SU-DHL-6 (cell line): ENCODE measurements at regions not wholly inside any gene's neighbourhood (a gene's known extent, or its start where the extent isn't known, plus 50 kb on each side); places are given as distances from the start of the nearest gene placed in this dataset.

ENCODE experiments used
- H2AFZ ChIP-seq: fragments of 200-600 bp; sonication (generic); 2 replicates; pipeline ENCODE4 v1.6.1; 2014; ENCODE audit warnings: low read depth, mild to moderate bottlenecking, moderate library complexity, mixed read lengths, antibody characterized with exemption, low read length; ENCODE audit not compliant: severe bottlenecking
- H3F3A ChIP-seq: fragments of 200-600 bp; shearing (Covaris generic); 2 replicates; pipeline ENCODE4 v1.6.0; 2016; ENCODE audit warnings: antibody characterized with exemption, mild to moderate bottlenecking; ENCODE audit not compliant: insufficient read depth
- H3K27ac ChIP-seq: fragments of 200-600 bp; sonication (generic); 2 replicates; pipeline ENCODE4 v1.5.1; 2016; ENCODE audit warnings: low read depth, mild to moderate bottlenecking, low read length, moderate library complexity, mixed read lengths
- H3K27me3 ChIP-seq: fragments of 200-600 bp; sonication (generic), shearing (Covaris generic); 2 replicates; pipeline ENCODE4 v1.6.0; 2014; ENCODE audit warnings: mild to moderate bottlenecking, low read length
- H3K36me3 ChIP-seq: fragments of 200-600 bp; sonication (generic); 2 replicates; pipeline ENCODE4 v1.6.1; 2014; ENCODE audit warnings: mild to moderate bottlenecking, low read length, mixed read lengths
- H3K4me2 ChIP-seq: fragments of 300-600, 200-600 bp; shearing (Covaris generic), sonication (generic); 2 replicates; pipeline ENCODE4 v1.6.0; 2014; ENCODE audit warnings: low read length, low read depth, mild to moderate bottlenecking; ENCODE audit not compliant: poor library complexity, severe bottlenecking
- H3K4me3 ChIP-seq: fragments of 200-600 bp; sonication (generic); 2 replicates; pipeline ENCODE4 v1.5.1; 2014; ENCODE audit warnings: antibody characterized with exemption, low read length, mild to moderate bottlenecking, mixed read lengths; ENCODE audit not compliant: insufficient read depth, poor library complexity, severe bottlenecking
- H3K79me2 ChIP-seq: fragments of 200-600 bp; sonication (generic); 2 replicates; pipeline ENCODE4 v1.6.1; 2014; ENCODE audit warnings: mild to moderate bottlenecking, low read length, moderate library complexity; ENCODE audit not compliant: insufficient read depth
- H3K9ac ChIP-seq: fragments of 200-600 bp; sonication (generic); 2 replicates; pipeline ENCODE4 v1.7.0; 2014; ENCODE audit warnings: mild to moderate bottlenecking, low read length
- H3K9me2 ChIP-seq: fragments of 200-600 bp; sonication (generic); replicated peaks from 2 replicates; pipeline ENCODE4 v1.6.1; 2014; ENCODE audit warnings: low read length; ENCODE audit not compliant: insufficient read depth
- H3K9me3 ChIP-seq: fragments of 200-600 bp; sonication (generic); 2 replicates; pipeline ENCODE4 v1.6.1; 2014; ENCODE audit warnings: low read length, mixed read lengths; ENCODE audit not compliant: insufficient read depth
- H4K20me1 ChIP-seq: fragments of 200-600 bp; sonication (generic); 2 replicates; pipeline ENCODE4 v1.6.1; 2014; ENCODE audit warnings: low read depth, mild to moderate bottlenecking, antibody characterized with exemption, low read length, moderate library complexity, mixed read lengths
- CTCF ChIP-seq: fragments of 200-600 bp; sonication (generic); IDR thresholded peaks from one replicate; pipeline ENCODE4 v1.5.1; 2017; ENCODE audit warnings: antibody characterized with exemption, mild to moderate bottlenecking, low read length, moderate library complexity; ENCODE audit not compliant: insufficient read depth, poor library complexity, severe bottlenecking
- EZH2phosphoT487 ChIP-seq: fragments of 200-600 bp; sonication (generic), shearing (Covaris generic); conservative IDR thresholded peaks from 2 replicates; pipeline ENCODE4 v1.6.1; 2018; ENCODE audit warnings: mild to moderate bottlenecking, antibody characterized with exemption, low read length, moderate library complexity, mixed read lengths

DNA sequence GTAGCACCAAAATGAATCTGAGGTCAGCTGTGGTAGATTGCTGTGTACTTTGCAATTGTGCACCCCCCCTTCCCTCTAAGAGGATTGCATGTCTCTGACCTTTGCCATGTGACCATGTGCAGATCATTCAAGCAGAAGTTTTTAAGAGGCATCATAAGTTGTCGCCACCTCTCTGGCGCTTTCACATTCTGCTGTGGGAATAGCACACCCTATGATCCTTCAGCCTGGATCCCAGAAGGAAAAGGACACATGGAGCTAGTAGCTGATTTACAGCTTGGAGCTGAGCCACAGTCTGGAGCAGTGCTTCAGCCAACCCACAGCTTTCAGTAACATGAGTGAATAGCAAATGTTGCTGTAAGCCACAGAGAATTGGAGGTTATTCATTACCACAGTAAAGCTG lies 158.5 kb downstream of the TSEN15 start:
- TF ChIP-seq CTCF (no peak), EZH2phosphoT487 (no peak)
- H3K36me3 ChIP-seq, result no peaks in the 10 kb centered on the region
- no peak overlapping the region for H3K9ac ChIP-seq
- H3K4me2 ChIP-seq, result no peak overlapping the region
- H4K20me1 ChIP-seq, result no peaks in the 10 kb centered on the region
- H2AFZ ChIP-seq, result no peak overlapping the region
- no peak overlapping the region for H3K27ac ChIP-seq
- no peaks in the 10 kb centered on the region for H3K9me3 ChIP-seq
- no peaks in the 10 kb centered on the region for H3K27me3 ChIP-seq
- H3K79me2 ChIP-seq, result no peaks in the 10 kb centered on the region
- H3F3A ChIP-seq, result no peaks in the 10 kb centered on the region
- no peak overlapping the region for H3K4me3 ChIP-seq
- no peaks in the 10 kb centered on the region for H3K9me2 ChIP-seq

GRCh38 chr1:184210862-184211261 lies 159.3 kb downstream of the TSEN15 start:
- Histone ChIP-seq H3K4me2 (no peak overlapping the region), H3K79me2 (no peaks in the 10 kb centered on the region), H3K9me3 (no peaks in the 10 kb centered on the region), H3F3A (no peaks in the 10 kb centered on the region), H2AFZ (no peak overlapping the region), H3K36me3 (no peaks in the 10 kb centered on the region), H3K9ac (no peak overlapping the region), H3K27me3 (no peaks in the 10 kb centered on the region), H3K27ac (no peak overlapping the region), H3K4me3 (no peak overlapping the region), H3K9me2 (no peaks in the 10 kb centered on the region), H4K20me1 (no peaks in the 10 kb centered on the region)
- TF ChIP-seq CTCF, result no peak
- no peak for TF ChIP-seq EZH2phosphoT487

- TF ChIP-seq CTCF, result no peak
- no peak for TF ChIP-seq EZH2phosphoT487
- H3K4me2 ChIP-seq, result no peak overlapping the region
These were observed 161.3 kb downstream of the TSEN15 start for GRCh38 chr1:184212649-184213314.

More at GRCh38 chr1:184212649-184213314, 161.3 kb downstream of the TSEN15 start:
- Histone ChIP-seq H3K4me3 (no peak overlapping the region), H3K79me2 (no peaks in the 10 kb centered on the region), H2AFZ (no peak overlapping the region), H3K9me3 (no peaks in the 10 kb centered on the region), H3K27me3 (no peaks in the 10 kb centered on the region), H3K9me2 (no peaks in the 10 kb centered on the region), H3K27ac (no peak overlapping the region), H4K20me1 (no peaks in the 10 kb centered on the region), H3K9ac (no peak overlapping the region), H3K36me3 (no peaks in the 10 kb centered on the region), H3F3A (no peaks in the 10 kb centered on the region)
